DND-41 (cell line): ENCODE measurements at regions not wholly inside any gene's neighbourhood (a gene's known extent, or its start where the extent isn't known, plus 50 kb on each side); places are given as distances from the start of the nearest gene placed in this dataset.

ENCODE experiments used
- EZH2 ChIP-seq: IDR thresholded peaks from 3 replicates; pipeline ENCODE4 v1.6.1; 2012; ENCODE audit warnings: borderline replicate concordance, low read depth, mild to moderate bottlenecking, moderate library complexity, low read length, inconsistent platforms; ENCODE audit not compliant: severe bottlenecking
- TF ChIP-seq, protein P1 (sequence below): IDR thresholded peaks from 2 replicates; pipeline ENCODE4 v1.5.1; 2012; ENCODE audit warnings: borderline replicate concordance, low read length, moderate library complexity, mild to moderate bottlenecking; ENCODE audit not compliant: poor library complexity, severe bottlenecking; ENCODE audit errors: extremely low read depth

DNA sequence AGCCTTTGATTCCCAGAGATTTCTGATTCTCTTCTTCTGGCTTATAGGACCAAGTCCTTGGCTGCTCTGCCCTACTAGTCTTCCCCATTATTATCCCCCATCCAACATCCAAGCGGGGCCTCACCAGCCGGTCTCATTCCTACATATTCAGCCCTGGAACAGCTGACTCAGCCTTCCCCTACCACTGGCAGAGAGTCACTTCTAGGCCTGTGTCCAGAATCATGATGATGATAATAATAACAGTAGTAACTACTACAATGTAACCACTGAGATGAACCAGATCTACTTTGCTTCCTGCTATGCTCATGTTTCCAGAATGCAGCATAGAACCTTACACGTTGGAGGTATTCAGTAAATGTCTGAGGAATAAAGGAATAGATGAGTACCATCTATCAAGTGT lies 295.2 kb downstream of the SRBD1 start:
- TF ChIP-seq, protein P1, sequence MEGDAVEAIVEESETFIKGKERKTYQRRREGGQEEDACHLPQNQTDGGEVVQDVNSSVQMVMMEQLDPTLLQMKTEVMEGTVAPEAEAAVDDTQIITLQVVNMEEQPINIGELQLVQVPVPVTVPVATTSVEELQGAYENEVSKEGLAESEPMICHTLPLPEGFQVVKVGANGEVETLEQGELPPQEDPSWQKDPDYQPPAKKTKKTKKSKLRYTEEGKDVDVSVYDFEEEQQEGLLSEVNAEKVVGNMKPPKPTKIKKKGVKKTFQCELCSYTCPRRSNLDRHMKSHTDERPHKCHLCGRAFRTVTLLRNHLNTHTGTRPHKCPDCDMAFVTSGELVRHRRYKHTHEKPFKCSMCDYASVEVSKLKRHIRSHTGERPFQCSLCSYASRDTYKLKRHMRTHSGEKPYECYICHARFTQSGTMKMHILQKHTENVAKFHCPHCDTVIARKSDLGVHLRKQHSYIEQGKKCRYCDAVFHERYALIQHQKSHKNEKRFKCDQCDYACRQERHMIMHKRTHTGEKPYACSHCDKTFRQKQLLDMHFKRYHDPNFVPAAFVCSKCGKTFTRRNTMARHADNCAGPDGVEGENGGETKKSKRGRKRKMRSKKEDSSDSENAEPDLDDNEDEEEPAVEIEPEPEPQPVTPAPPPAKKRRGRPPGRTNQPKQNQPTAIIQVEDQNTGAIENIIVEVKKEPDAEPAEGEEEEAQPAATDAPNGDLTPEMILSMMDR, result no peak
- TF ChIP-seq EZH2, result no peak
